Trophoblast cell (in vitro differentiated cells and primary cell): ENCODE measurements at regions not wholly inside any gene's neighbourhood (a gene's known extent, or its start where the extent isn't known, plus 50 kb on each side); places are given as distances from the start of the nearest gene placed in this dataset.

ENCODE experiments used
- DNase-seq, 2 donors: peaks; one replicate each; pipeline ENCODE4 v3.0.0-alpha.2; 2016
- H2AFZ ChIP-seq: 2 replicates; pipeline ENCODE4 v1.6.1; 2013; ENCODE audit warnings: low read length, moderate library complexity, mild to moderate bottlenecking; ENCODE audit not compliant: insufficient read depth, poor library complexity
- H2AK5ac ChIP-seq: 2 replicates; pipeline ENCODE4 v1.6.1; 2013; ENCODE audit warnings: mild to moderate bottlenecking, low read length
- H2BK120ac ChIP-seq: 2 replicates; pipeline ENCODE4 v1.6.1; 2013; ENCODE audit warnings: low read length, mild to moderate bottlenecking, moderate library complexity; ENCODE audit not compliant: insufficient read depth, poor library complexity
- H2BK12ac ChIP-seq: 2 replicates; pipeline ENCODE4 v1.6.1; 2013; ENCODE audit warnings: mild to moderate bottlenecking, low read length, moderate library complexity
- H2BK5ac ChIP-seq: 2 replicates; pipeline ENCODE4 v1.6.1; 2013; ENCODE audit warnings: low read length, low read depth, moderate library complexity, mild to moderate bottlenecking; ENCODE audit not compliant: poor library complexity
- H3K14ac ChIP-seq: 2 replicates; pipeline ENCODE4 v1.6.1; 2013; ENCODE audit warnings: mild to moderate bottlenecking, low read length
- H3K18ac ChIP-seq: 2 replicates; pipeline ENCODE4 v1.6.1; 2013; ENCODE audit warnings: mild to moderate bottlenecking, low read length
- H3K23ac ChIP-seq: 2 replicates; pipeline ENCODE4 v1.6.1; 2013; ENCODE audit warnings: low read length
- H3K27ac ChIP-seq: 2 replicates; pipeline ENCODE4 v1.5.1; 2013; ENCODE audit warnings: low read depth, mild to moderate bottlenecking, inconsistent platforms, low read length, moderate library complexity
- H3K27me3 ChIP-seq: 2 replicates; pipeline ENCODE4 v1.6.1; 2013; ENCODE audit warnings: inconsistent platforms, mild to moderate bottlenecking, low read length, moderate library complexity; ENCODE audit not compliant: insufficient read depth
- H3K36me3 ChIP-seq, 2 experiments: 1 replicate in 1 of 2; 2 replicates in 1 of 2; pipeline ENCODE4 v1.6.1; 2013; ENCODE audit warnings: low read length in 2 of 2, mild to moderate bottlenecking in 2 of 2, moderate library complexity in 1 of 2; ENCODE audit not compliant: insufficient read depth in 2 of 2, control insufficient read depth in 1 of 2
- H3K4ac ChIP-seq: 2 replicates; pipeline ENCODE4 v1.6.1; 2013; ENCODE audit warnings: low read depth, mild to moderate bottlenecking, low read length, moderate library complexity
- H3K4me1 ChIP-seq, 2 experiments: 1 replicate in 1 of 2; 2 replicates in 1 of 2; pipeline ENCODE4 v1.6.1; 2013; ENCODE audit warnings: low read length in 2 of 2, mild to moderate bottlenecking in 2 of 2, moderate library complexity in 1 of 2; ENCODE audit not compliant: insufficient read depth in 2 of 2, control insufficient read depth in 1 of 2
- H3K4me2 ChIP-seq: 2 replicates; pipeline ENCODE4 v1.6.1; 2013; ENCODE audit warnings: inconsistent platforms, mild to moderate bottlenecking, low read length, moderate library complexity
- H3K4me3 ChIP-seq: 2 replicates; pipeline ENCODE4 v1.5.1; 2013; ENCODE audit warnings: mild to moderate bottlenecking, low read depth, low read length, inconsistent platforms
- H3K79me1 ChIP-seq: one replicate; pipeline ENCODE4 v1.6.1; 2013; ENCODE audit warnings: low read length
- H3K79me2 ChIP-seq: 2 replicates; pipeline ENCODE4 v1.6.1; 2013; ENCODE audit warnings: low read length, mild to moderate bottlenecking; ENCODE audit not compliant: control insufficient read depth, insufficient read depth, poor library complexity
- H3K9ac ChIP-seq: 2 replicates; pipeline ENCODE4 v1.6.1; 2013; ENCODE audit warnings: mild to moderate bottlenecking, low read length
- H3K9me3 ChIP-seq: 2 replicates; pipeline ENCODE4 v1.6.1; 2013; ENCODE audit warnings: low read depth, mild to moderate bottlenecking, control low read depth, inconsistent platforms, low read length; ENCODE audit not compliant: insufficient read depth
- H4K12ac ChIP-seq: 2 replicates; pipeline ENCODE4 v1.6.1; 2013; ENCODE audit warnings: low read depth, mild to moderate bottlenecking, low read length, moderate library complexity
- H4K8ac ChIP-seq: 2 replicates; pipeline ENCODE4 v1.6.1; 2013; ENCODE audit warnings: low read depth, mild to moderate bottlenecking, low read length, moderate library complexity
- H4K91ac ChIP-seq: one replicate; pipeline ENCODE4 v1.6.1; 2013; ENCODE audit warnings: low read depth, mild to moderate bottlenecking, low read length, moderate library complexity
- WGBS: extraction: QIAGEN DNeasy Blood & Tissue Kit; methylation state at CpG from one replicate; pipeline ENCODE4 v1.1.7; 2013; ENCODE audit warnings: missing lambda C conversion rate; ENCODE audit not compliant: insufficient read length, insufficient coverage; ENCODE audit errors: extremely low coverage; 5-methylcytosine and 5-hydroxymethylcytosine counted together

DNA sequence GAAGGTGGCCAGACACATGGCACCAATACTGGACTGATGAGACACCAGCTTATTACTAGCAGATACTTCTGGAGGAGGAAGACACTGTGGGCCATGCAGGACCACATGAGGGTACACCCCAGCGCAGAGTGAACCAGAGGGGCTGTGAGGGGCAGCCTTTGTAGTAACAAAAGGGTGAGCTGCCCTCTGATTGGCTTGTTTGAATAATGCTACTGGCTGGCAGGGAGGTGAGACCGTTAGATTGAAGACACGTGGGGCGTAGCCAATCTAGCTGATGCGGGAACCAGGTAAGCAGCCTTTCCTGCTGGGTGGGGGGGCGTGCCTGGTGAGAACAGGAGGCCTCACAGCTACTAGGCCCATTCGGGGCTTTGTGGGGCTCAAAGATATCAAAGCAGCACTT is 102.8 kb upstream of the SEC14L1 start:
- no CpG with 5 or more reads among the region's 7 CpGs for WGBS
- no peaks in the 10 kb centered on the region for H3K36me3 ChIP-seq
- no peaks in the 10 kb centered on the region for H3K9me3 ChIP-seq

DNA sequence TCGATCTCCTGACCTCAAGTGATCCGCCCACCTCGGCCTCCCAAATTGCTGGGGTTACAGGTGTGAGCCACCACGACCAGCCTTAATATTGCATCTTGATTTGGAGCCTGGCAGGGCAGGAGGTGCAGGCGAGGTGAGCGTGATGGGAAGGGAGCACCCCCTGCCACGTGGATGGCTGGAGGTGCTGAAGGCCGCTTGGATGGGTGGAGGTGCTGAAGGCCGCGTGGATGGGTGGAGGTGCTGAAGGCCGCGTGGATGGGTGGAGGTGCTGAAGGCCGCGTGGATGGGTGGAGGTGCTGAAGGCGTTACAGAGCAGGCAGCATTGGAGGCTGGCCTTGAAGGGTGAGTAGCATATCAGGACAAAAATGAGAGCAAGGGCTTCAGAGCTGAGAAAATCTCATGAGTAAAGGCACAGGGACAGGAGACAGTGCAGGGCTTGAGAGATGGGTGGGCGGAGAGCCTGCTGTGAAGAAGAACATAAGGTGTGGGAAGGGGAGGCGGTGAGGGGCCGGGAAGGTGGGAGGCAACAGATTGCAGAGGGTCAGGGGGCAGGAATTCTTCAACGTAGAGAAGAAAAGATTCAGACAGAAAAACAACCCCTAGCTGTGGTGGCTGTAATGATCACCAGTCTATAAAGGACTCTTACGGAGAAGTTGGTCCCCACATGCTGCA is 101.7 kb upstream of the SEC14L1 start:
- H2BK5ac ChIP-seq: no peak overlapping the region
- H3K4me1 ChIP-seq: no peaks in the 10 kb centered on the region
- H3K9me3 ChIP-seq: no peaks in the 10 kb centered on the region
- no peak overlapping the region for H3K14ac ChIP-seq
- H3K27ac ChIP-seq: no peak overlapping the region
- H3K27me3 ChIP-seq: no peaks in the 10 kb centered on the region
- no peak overlapping the region for H2BK12ac ChIP-seq
- H3K79me1 ChIP-seq: no peaks in the 10 kb centered on the region
- H3K4me3 ChIP-seq: no peak overlapping the region
- no peak overlapping the region for H2BK120ac ChIP-seq
- H3K4me2 ChIP-seq: no peak overlapping the region
- H2AFZ ChIP-seq: no peak overlapping the region
- no peak overlapping the region for H4K12ac ChIP-seq
- no peak overlapping the region for H4K8ac ChIP-seq
- WGBS: no CpG with 5 or more reads among the region's 20 CpGs
- no peak overlapping the region for H4K91ac ChIP-seq
- no peak overlapping the region for H3K18ac ChIP-seq
- H3K79me2 ChIP-seq: no peaks in the 10 kb centered on the region
- no peak overlapping the region for H3K4ac ChIP-seq
- no peak overlapping the region for H3K9ac ChIP-seq
- DNase-seq: no peak
- no peaks in the 10 kb centered on the region for H3K36me3 ChIP-seq
- H2AK5ac ChIP-seq: no peak overlapping the region
- no peak overlapping the region for H3K23ac ChIP-seq

More for the DNA sequence above, 102.8 kb upstream of the SEC14L1 start:
- Histone ChIP-seq H3K27ac (no peak overlapping the region), H3K14ac (no peak overlapping the region), H3K4me1 (no peaks in the 10 kb centered on the region), H2BK5ac (no peak overlapping the region), H2AK5ac (no peak overlapping the region), H3K4ac (no peak overlapping the region), H2AFZ (no peak overlapping the region), H2BK120ac (no peak overlapping the region), H3K79me1 (no peaks in the 10 kb centered on the region), H4K91ac (no peak overlapping the region), H3K4me2 (no peak overlapping the region), H4K8ac (no peak overlapping the region), H3K79me2 (no peaks in the 10 kb centered on the region), H3K4me3 (no peak overlapping the region), H3K9ac (no peak overlapping the region), H3K23ac (no peak overlapping the region), H3K18ac (no peak overlapping the region), H3K27me3 (no peaks in the 10 kb centered on the region), H4K12ac (no peak overlapping the region), H2BK12ac (no peak overlapping the region)
- no peak for DNase-seq

DNA sequence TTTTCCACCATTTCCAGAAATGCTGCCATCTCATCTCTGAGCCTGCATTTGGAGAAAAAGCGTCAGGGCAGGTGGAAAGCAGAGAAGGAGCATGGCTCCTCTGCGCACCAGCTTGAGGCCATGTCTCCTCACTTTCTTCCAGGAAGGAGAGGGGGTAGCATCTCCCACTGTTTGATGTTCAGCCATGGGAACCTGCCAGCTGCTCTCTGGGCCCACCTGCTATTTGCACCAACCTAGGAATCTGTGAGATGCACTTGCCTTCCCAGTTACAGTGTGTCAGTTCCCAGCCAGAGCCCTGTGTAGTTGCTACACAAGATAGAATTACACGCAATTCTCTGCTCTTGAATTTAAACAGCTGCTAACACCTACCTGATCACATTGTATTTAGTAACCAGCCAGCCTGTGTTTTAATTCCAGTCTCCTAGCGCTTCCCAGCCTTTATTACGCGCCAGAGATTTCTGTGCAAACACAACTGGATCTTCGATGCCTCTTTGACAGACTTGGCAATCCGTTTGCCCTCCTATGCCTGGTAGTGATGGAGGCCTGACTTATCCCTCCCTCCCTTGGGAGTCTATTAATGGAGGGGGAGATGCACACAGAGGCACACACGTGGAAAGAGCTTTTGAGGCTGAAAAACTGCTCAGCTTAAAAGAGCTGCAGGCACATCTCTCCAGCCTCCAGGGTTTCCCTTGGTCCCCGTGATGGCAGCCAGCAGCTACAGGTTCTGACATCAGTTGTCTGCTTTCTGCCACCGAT is 98.1 kb upstream of the SEC14L1 start:
- H3K18ac ChIP-seq: no peak overlapping the region
- H3K4me2 ChIP-seq: no peak overlapping the region
- H2AFZ ChIP-seq: no peak overlapping the region
- H3K27me3 ChIP-seq: no peaks in the 10 kb centered on the region
- H3K9ac ChIP-seq: no peak overlapping the region
- no peak overlapping the region for H2BK120ac ChIP-seq
- H3K79me2 ChIP-seq: no peaks in the 10 kb centered on the region
- no peak for DNase-seq
- H4K12ac ChIP-seq: no peak overlapping the region
- H3K36me3 ChIP-seq: no peaks in the 10 kb centered on the region
- H3K4me3 ChIP-seq: no peak overlapping the region
- H3K27ac ChIP-seq: no peak overlapping the region
- H2BK12ac ChIP-seq: no peak overlapping the region
- no peak overlapping the region for H4K8ac ChIP-seq
- H4K91ac ChIP-seq: no peak overlapping the region
- no peaks in the 10 kb centered on the region for H3K79me1 ChIP-seq
- WGBS: no CpG with 5 or more reads among the region's 11 CpGs
- no peak overlapping the region for H2BK5ac ChIP-seq
- H3K23ac ChIP-seq: no peak overlapping the region
- H3K14ac ChIP-seq: no peak overlapping the region
- no peak overlapping the region for H2AK5ac ChIP-seq
- no peak overlapping the region for H3K4ac ChIP-seq
- peaks cover 2% of the 10 kb centered on the region for H3K9me3 ChIP-seq
- no peaks in the 10 kb centered on the region for H3K4me1 ChIP-seq

- H3K4me1 ChIP-seq: no peaks in the 10 kb centered on the region
- H3K23ac ChIP-seq: no peak overlapping the region
- WGBS: no CpG with 5 or more reads among the region's 7 CpGs
Observed at GRCh38 chr17:77045441-77046041, 95.2 kb upstream of the SEC14L1 start.

More at GRCh38 chr17:77045441-77046041, 95.2 kb upstream of the SEC14L1 start:
- Histone ChIP-seq H2BK5ac (no peak overlapping the region), H3K4me3 (no peak overlapping the region), H2BK12ac (no peak overlapping the region), H3K79me1 (no peaks in the 10 kb centered on the region), H4K91ac (no peak overlapping the region), H2AFZ (no peak overlapping the region), H4K12ac (no peak overlapping the region), H3K14ac (no peak overlapping the region), H3K4me2 (no peak overlapping the region), H2BK120ac (no peak overlapping the region), H3K27me3 (no peaks in the 10 kb centered on the region), H3K18ac (no peak overlapping the region), H3K9me3 (peaks cover 2% of the 10 kb centered on the region), H3K36me3 (no peaks in the 10 kb centered on the region), H3K27ac (no peak overlapping the region), H3K79me2 (no peaks in the 10 kb centered on the region), H2AK5ac (no peak overlapping the region), H4K8ac (no peak overlapping the region), H3K9ac (no peak overlapping the region), H3K4ac (no peak overlapping the region)
- DNase-seq: peak; percentile 60 to 90
